Activated T-cell treated with anti-CD3 and anti-CD28 coated beads for 4 hours (primary cell): ENCODE measurements at regions not wholly inside any gene's neighbourhood (a gene's known extent, or its start where the extent isn't known, plus 50 kb on each side); places are given as distances from the start of the nearest gene placed in this dataset.

Experiments
- DNase-seq: peaks from one replicate; pipeline ENCODE4 v3.0.0-alpha.2; 2020

GRCh38 chr2:126990605-126991532 lies 92.2 kb downstream of the TEX51 start:
- DNase-seq = no peak

GRCh38 chr2:126994340-126994777 lies 95.7 kb downstream of the TEX51 start:
- no peak for DNase-seq

- no peak for DNase-seq
These were observed 97.1 kb downstream of the TEX51 start for GRCh38 chr2:126995621-126996377.

- DNase-seq = no peak
These were observed 97.6 kb downstream of the TEX51 start for GRCh38 chr2:126996378-126996699.
